Keratinocyte (primary cell): ENCODE measurements at regions not wholly inside any gene's neighbourhood (a gene's known extent, or its start where the extent isn't known, plus 50 kb on each side); places are given as distances from the start of the nearest gene placed in this dataset.

Experiments used
- DNase-seq: peaks from one replicate; pipeline ENCODE4 v3.0.0-alpha.2; 2011; ENCODE audit warnings: low read depth, missing footprints, low spot score
- FAIRE-seq: peaks from 2 replicates; lab custom pipeline; 2011; peaks lifted over from hg19 to GRCh38; lab: Jason Lieb, UNC
- H2AFZ ChIP-seq: 2 replicates; pipeline ENCODE4 v1.6.0; 2012; ENCODE audit warnings: low read length, control low read depth, inconsistent platforms; ENCODE audit not compliant: control insufficient read depth
- H3K27ac ChIP-seq: 2 replicates; pipeline ENCODE4 v1.5.1; 2011; ENCODE audit warnings: low read length; ENCODE audit not compliant: control insufficient read depth, insufficient read depth
- H3K27me3 ChIP-seq: 3 replicates; pipeline ENCODE4 v1.6.0; 2011; ENCODE audit warnings: low read length; ENCODE audit not compliant: control insufficient read depth, insufficient read depth; ENCODE audit errors: extremely low read depth
- H3K36me3 ChIP-seq, 2 experiments: 2 replicates in 1 of 2; 3 replicates in 1 of 2; pipeline ENCODE4 v1.5.1; 2011; ENCODE audit warnings: low read length in 2 of 2, mild to moderate bottlenecking in 1 of 2; ENCODE audit not compliant: control insufficient read depth in 2 of 2, insufficient read depth in 2 of 2; ENCODE audit errors: extremely low read depth in 1 of 2
- H3K4me1 ChIP-seq: 3 replicates; pipeline ENCODE4 v1.5.1; 2011; ENCODE audit warnings: low read length; ENCODE audit not compliant: control insufficient read depth, insufficient read depth; ENCODE audit errors: extremely low read depth
- H3K4me2 ChIP-seq: 3 replicates; pipeline ENCODE4 v1.6.0; 2011; ENCODE audit warnings: low read depth, low read length; ENCODE audit not compliant: control insufficient read depth, insufficient read depth; ENCODE audit errors: extremely low read depth
- H3K4me3 ChIP-seq, 3 experiments: fragments of 200-600 bp in 1 of 3; sonication (generic) in 1 of 3; 2 replicates in 2 of 3; 3 replicates in 1 of 3; pipeline ENCODE4 v1.5.1; 2011 to 2016; ENCODE audit warnings: low read length in 3 of 3, mild to moderate bottlenecking in 3 of 3, control low read depth in 2 of 3, inconsistent platforms in 1 of 3, low read depth in 1 of 3, mixed read lengths in 1 of 3, mixed run types in 1 of 3, moderate library complexity in 1 of 3; ENCODE audit not compliant: control insufficient read depth in 2 of 3, insufficient read depth in 2 of 3; ENCODE audit errors: extremely low read depth in 1 of 3
- H3K79me2 ChIP-seq: 2 replicates; pipeline ENCODE4 v1.6.0; 2012; ENCODE audit warnings: low read length; ENCODE audit not compliant: control insufficient read depth, insufficient read depth
- H3K9ac ChIP-seq: 3 replicates; pipeline ENCODE4 v1.6.0; 2011; ENCODE audit warnings: low read length; ENCODE audit not compliant: control insufficient read depth, insufficient read depth; ENCODE audit errors: extremely low read depth
- H3K9me1 ChIP-seq: 3 replicates; pipeline ENCODE4 v1.6.0; 2011; ENCODE audit warnings: low read length; ENCODE audit not compliant: control insufficient read depth, insufficient read depth; ENCODE audit errors: extremely low read depth
- H3K9me3 ChIP-seq: 2 replicates; pipeline ENCODE4 v1.5.1; 2012; ENCODE audit warnings: low read depth, low read length; ENCODE audit not compliant: control insufficient read depth
- H4K20me1 ChIP-seq: 3 replicates; pipeline ENCODE4 v1.6.0; 2011; ENCODE audit warnings: low read length; ENCODE audit not compliant: control insufficient read depth, insufficient read depth; ENCODE audit errors: extremely low read depth
- EZH2 ChIP-seq: IDR thresholded peaks from one replicate; pipeline ENCODE4 v1.6.1; 2012; ENCODE audit warnings: inconsistent platforms, mild to moderate bottlenecking, low read length, moderate library complexity
- dilution Hi-C: fragments of 300-500 bp; cut with MboI; formaldehyde crosslinking; loops from one replicate; pipeline ENCODE4 v1.7.0; 2020; ENCODE audit warnings: low sequenced_read_pairs; ENCODE audit not compliant: extremely low pct_ligation_motif_present
- TF ChIP-seq, protein P1 (sequence below), 3 experiments: IDR thresholded peaks in 1 of 3; conservative IDR thresholded peaks in 1 of 3; optimal IDR thresholded peaks in 1 of 3; 2 replicates in 2 of 3; 3 replicates in 1 of 3; pipeline versions ENCODE3 to v1.5.1; 2011; ENCODE audit warnings: low read length in 3 of 3, mild to moderate bottlenecking in 3 of 3, moderate library complexity in 2 of 3, control low read depth in 1 of 3, inconsistent platforms in 1 of 3; ENCODE audit not compliant: insufficient read depth in 2 of 3; ENCODE audit errors: extremely low read depth in 1 of 3

GRCh38 chr7:53604201-53604600 is 568.8 kb downstream of the POM121L12 start:
- Histone ChIP-seq H3K4me1 (peaks cover 10% of the 10 kb centered on the region), H4K20me1 (no peaks in the 10 kb centered on the region), H3K9ac (no peak overlapping the region), H3K36me3 (no peaks in the 10 kb centered on the region), H3K4me3 (no peak overlapping the region), H3K27me3 (no peaks in the 10 kb centered on the region), H3K79me2 (no peaks in the 10 kb centered on the region), H3K4me2 (no peak overlapping the region), H3K9me3 (no peaks in the 10 kb centered on the region), H3K27ac (no peak overlapping the region), H2AFZ (no peak overlapping the region), H3K9me1 (no peaks in the 10 kb centered on the region)
- DNase-seq, result no peak
- TF ChIP-seq, protein P1, sequence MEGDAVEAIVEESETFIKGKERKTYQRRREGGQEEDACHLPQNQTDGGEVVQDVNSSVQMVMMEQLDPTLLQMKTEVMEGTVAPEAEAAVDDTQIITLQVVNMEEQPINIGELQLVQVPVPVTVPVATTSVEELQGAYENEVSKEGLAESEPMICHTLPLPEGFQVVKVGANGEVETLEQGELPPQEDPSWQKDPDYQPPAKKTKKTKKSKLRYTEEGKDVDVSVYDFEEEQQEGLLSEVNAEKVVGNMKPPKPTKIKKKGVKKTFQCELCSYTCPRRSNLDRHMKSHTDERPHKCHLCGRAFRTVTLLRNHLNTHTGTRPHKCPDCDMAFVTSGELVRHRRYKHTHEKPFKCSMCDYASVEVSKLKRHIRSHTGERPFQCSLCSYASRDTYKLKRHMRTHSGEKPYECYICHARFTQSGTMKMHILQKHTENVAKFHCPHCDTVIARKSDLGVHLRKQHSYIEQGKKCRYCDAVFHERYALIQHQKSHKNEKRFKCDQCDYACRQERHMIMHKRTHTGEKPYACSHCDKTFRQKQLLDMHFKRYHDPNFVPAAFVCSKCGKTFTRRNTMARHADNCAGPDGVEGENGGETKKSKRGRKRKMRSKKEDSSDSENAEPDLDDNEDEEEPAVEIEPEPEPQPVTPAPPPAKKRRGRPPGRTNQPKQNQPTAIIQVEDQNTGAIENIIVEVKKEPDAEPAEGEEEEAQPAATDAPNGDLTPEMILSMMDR (optimal IDR thresholded peaks at IDR 0.05 in 1 of 3, IDR thresholded peaks at IDR 0.05 in 1 of 3, conservative IDR thresholded peaks at IDR 0.05 in 1 of 3; ENCODE audit: extremely low read depth in 1 of 3, insufficient read depth in 2 of 3, low read length in 3 of 3), result no peak
- TF ChIP-seq EZH2, result no peak
- dilution Hi-C loops, result no loop called here
- no peak for FAIRE-seq

- FAIRE-seq, result no peak
- dilution Hi-C loops, result no loop called here
- no peaks in the 10 kb centered on the region for H3K36me3 ChIP-seq
Measured at GRCh38 chr7:53607961-53608360, 572.5 kb downstream of the POM121L12 start.

More at GRCh38 chr7:53607961-53608360, 572.5 kb downstream of the POM121L12 start:
- H3K9me3 ChIP-seq, result no peaks in the 10 kb centered on the region
- H3K27ac ChIP-seq, result no peak overlapping the region
- no peak overlapping the region for H2AFZ ChIP-seq
- H4K20me1 ChIP-seq, result no peaks in the 10 kb centered on the region
- no peak overlapping the region for H3K4me3 ChIP-seq
- peaks cover 8% of the 10 kb centered on the region for H3K4me1 ChIP-seq
- H3K27me3 ChIP-seq, result no peaks in the 10 kb centered on the region
- H3K9me1 ChIP-seq, result no peaks in the 10 kb centered on the region
- no peak overlapping the region for H3K4me2 ChIP-seq
- TF ChIP-seq EZH2, result no peak
- TF ChIP-seq, protein P1 (optimal IDR thresholded peaks at IDR 0.05 in 1 of 3, IDR thresholded peaks at IDR 0.05 in 1 of 3, conservative IDR thresholded peaks at IDR 0.05 in 1 of 3; ENCODE audit: extremely low read depth in 1 of 3, insufficient read depth in 2 of 3, low read length in 3 of 3), result no peak
- no peaks in the 10 kb centered on the region for H3K79me2 ChIP-seq
- H3K9ac ChIP-seq, result no peak overlapping the region
- DNase-seq, result no peak
